HG03354 (cell line): ENCODE measurements at regions not wholly inside any gene's neighbourhood (a gene's known extent, or its start where the extent isn't known, plus 50 kb on each side); places are given as distances from the start of the nearest gene placed in this dataset.

Experiments used
- ATAC-seq: cut with Tn5 transposase; IDR thresholded peaks from one replicate; pipeline ENCODE4 v1.9.1; 2021; ENCODE audit warnings: mild to moderate bottlenecking; ENCODE audit not compliant: unreplicated experiment, poor library complexity, severe bottlenecking

- ATAC-seq: no peak
These were observed 98.0 kb upstream of the TLE3 start for GRCh38 chr15:70195587-70196305.

GRCh38 chr15:70195171-70195570 is 97.5 kb upstream of the TLE3 start:
- ATAC-seq: no peak

- ATAC-seq: no peak
These were observed 96.5 kb upstream of the TLE3 start for GRCh38 chr15:70194266-70194665.

GRCh38 chr15:70193734-70194133 is 96.0 kb upstream of the TLE3 start:
- no peak for ATAC-seq

DNA sequence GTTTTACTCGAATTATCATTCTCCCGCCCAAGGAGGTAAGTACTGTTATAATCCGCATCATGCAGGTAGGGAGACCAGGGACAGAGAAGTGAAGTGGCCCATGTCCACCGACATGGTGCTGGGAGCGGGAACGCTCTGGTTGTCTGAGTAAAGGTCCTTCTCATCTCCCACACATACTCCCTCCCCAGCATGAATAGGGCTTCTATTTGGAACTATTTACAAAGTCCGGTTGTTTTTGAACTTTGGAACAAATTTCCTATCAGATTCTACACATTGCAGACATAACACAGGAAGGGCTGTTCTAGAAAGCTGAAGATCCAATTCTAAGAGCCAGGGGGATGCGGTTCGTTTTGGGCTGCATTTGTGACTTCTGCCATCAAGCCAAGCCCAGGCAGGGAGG is 94.8 kb upstream of the TLE3 start:
- no peak for ATAC-seq

GRCh38 chr15:70192041-70192440 is 94.3 kb upstream of the TLE3 start:
- ATAC-seq: no peak

DNA sequence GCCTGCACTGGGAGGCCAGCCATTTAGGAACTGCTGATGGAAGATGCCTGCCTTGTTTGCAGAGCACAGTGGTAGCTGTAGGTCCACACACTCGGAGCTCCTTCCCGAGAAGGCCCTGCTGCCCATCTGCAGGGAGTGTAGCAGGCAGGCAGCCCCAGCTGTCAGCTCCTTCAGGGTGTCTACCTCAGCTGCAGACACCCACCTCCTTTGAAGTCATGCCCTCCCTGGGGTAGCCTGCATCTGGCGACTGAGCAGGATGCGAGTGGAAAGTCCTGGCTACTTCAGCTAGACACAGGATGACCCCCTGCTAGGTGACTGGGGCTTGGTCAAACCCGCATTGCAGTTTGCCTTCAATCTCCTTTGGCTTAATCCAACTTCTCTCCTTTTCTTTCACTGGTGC is 93.2 kb upstream of the TLE3 start:
- no peak for ATAC-seq

DNA sequence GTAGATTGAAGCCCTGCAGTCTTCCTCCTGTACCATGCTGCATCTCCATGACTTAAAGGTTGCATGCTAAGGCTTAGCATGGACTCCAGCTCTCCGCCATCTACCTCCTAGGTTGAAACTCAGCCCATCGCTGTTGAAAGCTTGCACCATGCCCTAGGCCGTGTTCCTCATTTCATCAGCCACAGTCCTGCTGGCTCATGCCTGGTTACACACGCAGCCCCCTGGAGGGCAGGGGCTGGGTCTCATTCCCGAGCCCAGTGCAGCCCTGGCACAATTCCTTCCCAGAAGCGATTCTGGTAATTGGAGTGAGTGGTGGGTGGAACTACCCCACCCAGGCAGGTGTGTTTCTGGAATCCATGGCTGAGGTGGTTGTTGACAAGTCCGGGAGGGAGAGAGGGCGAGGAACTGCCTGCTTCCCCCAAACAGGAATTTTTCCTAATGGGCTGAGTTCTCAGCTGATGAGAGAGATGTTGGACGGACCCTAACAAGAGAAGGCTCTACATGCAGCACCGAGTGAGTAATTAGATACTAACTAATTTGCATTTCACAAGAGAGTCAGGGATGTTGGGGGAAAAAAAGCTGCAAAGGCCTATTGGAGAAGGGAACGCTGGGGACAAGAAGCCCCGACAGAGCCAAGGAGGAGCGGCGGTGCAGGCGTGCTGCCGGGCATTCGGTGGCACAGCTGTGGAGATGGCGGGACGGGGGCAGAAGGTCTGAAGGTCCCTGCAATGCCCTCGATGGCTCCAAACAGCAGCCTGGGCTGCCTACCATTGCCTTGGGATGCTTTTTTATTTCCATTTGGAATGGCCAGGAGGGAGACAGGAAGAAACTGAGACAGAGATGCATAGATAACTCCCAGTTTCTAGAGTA is 92.3 kb upstream of the TLE3 start:
- no peak for ATAC-seq

- ATAC-seq: no peak
These were observed 90.6 kb upstream of the TLE3 start for GRCh38 chr15:70188286-70188685.

DNA sequence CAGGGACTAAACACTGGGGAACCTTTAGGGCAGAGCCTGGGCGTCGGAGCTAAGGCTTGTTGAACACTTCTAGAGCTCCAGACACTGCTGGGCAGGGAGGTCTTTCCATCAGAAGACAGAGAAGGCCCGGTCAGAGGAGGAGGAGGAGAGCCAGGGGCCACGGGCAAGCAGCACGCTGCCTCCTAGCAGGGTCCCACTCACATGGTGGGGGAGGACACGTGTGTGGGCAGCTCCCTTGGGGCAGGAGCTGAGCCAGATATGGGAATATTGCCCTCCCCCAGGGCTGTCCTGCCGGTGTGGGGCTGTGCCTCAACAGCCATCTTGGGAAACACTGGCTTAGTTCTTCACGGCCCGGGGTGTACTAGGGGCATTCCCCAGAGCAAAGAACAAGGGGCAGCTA is 89.6 kb upstream of the TLE3 start:
- ATAC-seq: no peak

GRCh38 chr15:70186152-70186551 is 88.4 kb upstream of the TLE3 start:
- ATAC-seq: no peak

- ATAC-seq: no peak
These were observed 87.6 kb upstream of the TLE3 start for GRCh38 chr15:70185251-70185711.

DNA sequence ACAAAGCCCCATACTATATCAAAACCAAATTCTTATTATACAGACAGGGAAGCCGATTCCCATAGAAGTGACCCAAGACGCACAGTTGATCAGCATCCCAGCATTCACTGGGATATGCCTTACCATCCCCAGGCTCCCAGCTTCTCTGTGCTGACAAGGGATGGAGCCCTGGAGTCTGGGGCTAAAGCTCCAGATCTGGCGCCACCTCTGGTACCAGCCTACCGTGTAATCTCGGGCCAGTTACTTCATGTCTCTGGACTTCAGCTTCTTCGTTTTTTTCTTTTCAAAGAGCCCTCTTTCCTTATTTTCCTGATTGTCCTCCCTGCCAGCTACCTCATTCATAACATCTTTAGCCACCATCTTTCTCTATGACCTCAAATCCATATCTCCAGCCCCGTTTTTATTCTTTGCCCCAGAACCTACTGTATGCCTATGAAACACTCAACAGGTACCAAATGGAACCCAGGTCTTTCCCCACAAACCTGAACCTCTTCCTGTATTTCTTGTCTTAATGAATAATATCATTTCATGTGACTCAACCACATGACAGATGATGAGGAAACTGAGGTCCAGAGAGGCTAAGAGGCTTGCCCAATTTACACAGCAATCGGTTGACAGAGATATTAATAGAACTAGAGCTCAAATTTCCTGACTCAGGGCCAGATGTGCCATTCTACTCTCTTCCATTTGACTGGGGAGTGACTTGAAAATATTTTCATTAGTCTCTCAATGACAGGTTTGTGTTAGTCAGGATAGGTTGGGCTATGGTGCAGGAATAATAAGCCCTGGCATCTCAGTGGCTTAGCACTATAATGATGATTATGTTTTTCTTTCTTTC is 85.4 kb upstream of the TLE3 start:
- ATAC-seq: no peak

DNA sequence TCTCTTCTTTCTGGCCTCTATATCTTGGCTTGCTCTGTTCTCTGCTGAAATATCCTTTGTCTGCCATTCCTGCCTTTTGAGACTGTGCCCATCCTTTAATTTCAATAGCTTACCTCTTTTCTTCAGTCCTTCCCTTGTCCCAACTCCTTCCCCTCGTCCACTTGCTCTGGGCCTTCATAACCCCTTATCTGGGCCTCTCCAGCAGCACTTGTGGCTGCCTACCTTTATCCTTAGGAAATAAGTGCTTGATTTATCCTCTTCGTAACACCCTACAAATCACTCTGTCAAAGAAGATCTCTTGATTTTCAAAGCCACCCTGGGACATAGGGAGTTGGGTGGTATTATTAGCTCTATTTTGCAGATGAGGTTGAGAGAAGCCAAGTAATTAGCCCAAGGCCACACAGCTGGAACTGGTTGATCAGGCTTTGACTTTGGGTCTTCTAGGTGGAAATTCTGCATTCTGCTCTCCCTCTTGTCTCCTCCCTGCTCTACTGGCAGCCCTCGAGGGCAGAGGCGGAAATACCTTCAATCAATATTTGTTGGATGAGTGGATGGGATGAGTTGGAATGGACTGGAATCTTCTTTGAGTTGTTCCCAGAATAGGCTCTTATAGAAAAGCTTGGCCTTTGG is 84.0 kb upstream of the TLE3 start:
- ATAC-seq: no peak

DNA sequence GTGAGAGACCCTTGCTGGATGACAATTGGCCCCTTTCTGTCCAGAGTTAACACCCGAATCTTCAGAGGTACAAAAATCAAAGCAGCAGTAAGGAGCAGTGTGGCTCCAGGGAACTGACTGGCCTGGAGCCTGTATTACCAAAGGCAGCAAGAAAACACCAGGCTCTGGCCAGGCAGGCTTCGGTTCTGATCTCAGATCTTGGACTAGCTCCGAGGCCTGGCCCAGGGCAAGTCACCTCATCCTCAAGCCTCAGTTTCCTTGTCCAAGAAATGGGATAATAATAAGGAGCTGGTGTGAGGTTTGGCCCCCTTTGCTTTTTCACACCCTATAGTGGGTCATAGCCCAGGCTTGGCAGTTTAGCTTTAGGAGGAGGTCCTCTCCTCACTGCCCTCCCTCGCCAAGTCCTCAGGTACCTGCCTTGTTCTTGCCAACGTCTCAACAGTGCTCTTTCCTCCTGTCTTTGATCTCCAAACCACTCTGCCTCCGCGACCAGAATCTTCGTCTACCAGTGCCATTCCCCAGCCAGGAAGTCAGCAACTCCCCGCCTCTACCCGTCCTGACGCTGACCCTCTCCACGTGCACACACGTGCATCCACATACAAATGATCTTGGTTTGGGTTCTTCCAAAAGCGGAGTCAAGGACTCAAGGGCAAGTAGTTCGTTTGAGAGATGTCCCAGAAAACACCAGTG is 82.6 kb upstream of the TLE3 start:
- ATAC-seq: no peak

- ATAC-seq: no peak
These were observed 81.7 kb upstream of the TLE3 start for GRCh38 chr15:70179309-70179892.

DNA sequence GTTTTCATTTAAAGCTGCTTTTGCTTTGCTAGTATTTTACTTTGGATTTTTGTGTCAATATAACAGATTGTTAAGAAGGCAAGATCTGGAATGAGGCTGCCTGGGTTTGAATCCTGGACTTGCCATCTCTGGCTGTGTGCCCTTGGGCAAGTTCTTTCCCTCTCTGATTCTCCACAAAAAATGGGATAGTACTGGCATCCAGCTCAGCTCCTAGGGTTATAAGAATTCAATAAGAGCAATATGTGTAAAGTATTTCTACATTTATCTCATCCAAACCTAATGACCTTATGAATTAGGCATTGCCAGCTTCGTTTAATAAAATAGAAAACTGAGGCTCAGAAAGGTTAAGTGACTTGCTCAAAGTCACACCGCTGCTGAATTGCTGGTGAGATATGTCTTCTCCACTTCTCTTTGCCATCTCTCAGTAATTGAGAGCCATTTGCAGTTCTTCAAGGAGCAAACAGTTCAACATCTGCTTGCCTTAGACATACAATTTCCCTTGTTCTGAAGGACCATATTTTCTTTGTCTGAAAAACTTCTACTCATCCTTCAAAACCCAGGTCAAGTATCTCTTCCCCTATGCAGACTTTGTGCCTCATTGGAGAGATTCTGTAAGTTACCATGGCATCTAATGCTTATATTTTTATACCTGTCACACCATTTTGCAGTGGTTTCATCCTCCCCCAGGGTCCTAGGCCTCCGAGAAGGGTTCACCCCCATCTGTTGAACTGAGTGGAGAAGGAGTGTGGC is 80.8 kb upstream of the TLE3 start:
- ATAC-seq: no peak

DNA sequence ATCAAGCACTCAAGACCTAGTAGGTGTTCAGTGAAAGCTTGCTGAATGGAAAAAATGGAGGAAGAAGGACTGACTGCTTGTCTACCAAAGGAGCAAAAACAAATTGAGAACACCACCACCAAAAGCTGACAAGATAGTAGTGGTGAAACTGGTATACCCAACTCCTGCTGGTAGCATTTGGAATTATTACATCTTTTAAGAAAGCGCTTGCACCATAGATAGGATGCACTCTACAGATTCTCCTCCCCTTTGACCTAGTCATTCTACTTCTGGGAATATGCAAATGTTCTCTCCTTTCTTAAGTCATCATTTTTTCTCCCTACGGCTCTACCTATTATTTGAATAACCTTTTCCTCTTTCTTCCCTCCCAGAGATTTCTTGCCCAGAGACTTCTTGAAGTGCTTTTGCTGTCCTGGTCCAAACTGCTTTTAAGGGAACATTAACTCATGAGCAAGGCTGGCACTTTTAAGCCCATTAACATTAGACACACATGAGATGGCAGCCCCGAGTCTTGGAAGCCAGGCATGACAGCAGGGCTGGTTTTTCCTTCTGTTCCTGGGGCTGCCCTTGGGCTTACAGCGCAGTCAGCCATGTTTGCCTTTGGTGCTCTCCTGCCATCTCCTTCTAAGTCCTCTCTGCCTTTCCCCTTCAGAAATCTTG is 75.0 kb upstream of the TLE3 start:
- ATAC-seq: no peak
